WTC11 (cell line): ENCODE measurements at regions not wholly inside any gene's neighbourhood (a gene's known extent, or its start where the extent isn't known, plus 50 kb on each side); places are given as distances from the start of the nearest gene placed in this dataset.

Source experiments
- ATAC-seq: fragments of 200-7000 bp; cut with Tn5 transposase; 2 replicates; pipeline ENCODE4 v1.10.0; 2021; ENCODE audit warnings: mild to moderate bottlenecking, moderate library complexity
- CTCF ChIA-PET: fragments of 300-600 bp; sonication (Branson Sonifier 250); formaldehyde crosslinking; loops from one replicate; lab custom pipeline; 2021; ENCODE audit warnings: antibody characterized with exemption; lab: Charles Lee
- POLR2A ChIA-PET: fragments of 350-600 bp; sonication (Branson Sonifier 250); formaldehyde crosslinking; loops from one replicate; lab custom pipeline; 2021; ENCODE audit warnings: antibody characterized with exemption; lab: Charles Lee
- DNase-seq: peaks from one replicate; pipeline ENCODE4 v3.0.0; 2021; ENCODE audit warnings: low spot score
- H3K27ac Mint-ChIP-seq: 2 replicates; pipeline ENCODE4 v1.8.0; 2021; ENCODE audit warnings: mixed read lengths
- H3K27me3 Mint-ChIP-seq: 2 replicates; pipeline ENCODE4 v1.8.0; 2021; ENCODE audit warnings: low read depth, mild to moderate bottlenecking, moderate library complexity, mixed read lengths
- H3K36me3 Mint-ChIP-seq: 2 replicates; pipeline ENCODE4 v1.8.0; 2021; ENCODE audit warnings: mixed read lengths
- H3K4me1 Mint-ChIP-seq: 2 replicates; pipeline ENCODE4 v1.8.0; 2022; ENCODE audit warnings: mixed read lengths
- H3K4me3 Mint-ChIP-seq: 2 replicates; pipeline ENCODE4 v1.8.0; 2021; ENCODE audit warnings: mild to moderate bottlenecking, moderate library complexity, mixed read lengths
- H3K9me3 Mint-ChIP-seq: 2 replicates; pipeline ENCODE4 v1.8.0; 2021; ENCODE audit warnings: mixed read lengths
- ELF4 ChIP-seq: sonication (generic); formaldehyde crosslinking; IDR thresholded peaks from 2 replicates; pipeline ENCODE4 v1.8.1; 2022; ENCODE audit warnings: low read depth, mild to moderate bottlenecking, moderate library complexity, missing genetic modification reagents
- ETV6 ChIP-seq: sonication (generic); formaldehyde crosslinking; IDR thresholded peaks from 2 replicates; pipeline ENCODE4 v1.8.1; 2022; ENCODE audit warnings: mild to moderate bottlenecking, missing genetic modification reagents
- FOXJ3 ChIP-seq: sonication (generic); formaldehyde crosslinking; IDR thresholded peaks from 2 replicates; pipeline ENCODE4 v1.9.0; 2021; ENCODE audit warnings: missing genetic modification reagents, mild to moderate bottlenecking, borderline replicate concordance
- FOXK1 ChIP-seq: sonication (generic); formaldehyde crosslinking; IDR thresholded peaks from 2 replicates; pipeline ENCODE4 v1.8.0; 2022; ENCODE audit warnings: mild to moderate bottlenecking, moderate library complexity, missing genetic modification reagents
- GABPB1 ChIP-seq: sonication (generic); formaldehyde crosslinking; IDR thresholded peaks from 2 replicates; pipeline ENCODE4 v1.8.1; 2023; ENCODE audit warnings: mild to moderate bottlenecking, missing genetic modification reagents
- GRHL2 ChIP-seq: fragments of 250-450 bp; sonication (Bioruptor Pico); IDR thresholded peaks from 2 replicates; pipeline ENCODE4 v1.8.0; 2022; ENCODE audit warnings: mild to moderate bottlenecking, moderate library complexity; ENCODE audit not compliant: insufficient replicate concordance, severe bottlenecking
- IRF1 ChIP-seq: sonication (generic); formaldehyde crosslinking; IDR thresholded peaks from 2 replicates; pipeline ENCODE4 v1.8.0; 2023; ENCODE audit warnings: missing genetic modification reagents
- IRF2 ChIP-seq: sonication (generic); formaldehyde crosslinking; IDR thresholded peaks from 2 replicates; pipeline ENCODE4 v1.8.0; 2022; ENCODE audit warnings: low read depth, missing genetic modification reagents, borderline replicate concordance
- MLX ChIP-seq: sonication (generic); formaldehyde crosslinking; IDR thresholded peaks from 2 replicates; pipeline ENCODE4 v1.8.1; 2023; ENCODE audit warnings: mild to moderate bottlenecking, missing genetic modification reagents, moderate library complexity
- NR2C2 ChIP-seq: sonication (generic); formaldehyde crosslinking; IDR thresholded peaks from 2 replicates; pipeline ENCODE4 v1.8.0; 2022; ENCODE audit warnings: mild to moderate bottlenecking, missing genetic modification reagents
- OVOL2 ChIP-seq: fragments of 250-450 bp; sonication (Bioruptor Pico); IDR thresholded peaks from 2 replicates; pipeline ENCODE4 v1.9.0; 2021; ENCODE audit warnings: mild to moderate bottlenecking, borderline replicate concordance
- PRDM15 ChIP-seq: sonication (generic); formaldehyde crosslinking; IDR thresholded peaks from 2 replicates; pipeline ENCODE4 v1.8.0; 2022; ENCODE audit warnings: missing genetic modification reagents
- SMAD3 ChIP-seq: sonication (generic); formaldehyde crosslinking; IDR thresholded peaks from 2 replicates; pipeline ENCODE4 v1.8.0; 2022; ENCODE audit warnings: missing genetic modification reagents, mild to moderate bottlenecking, borderline replicate concordance
- SMAD4 ChIP-seq: sonication (generic); formaldehyde crosslinking; IDR thresholded peaks from 2 replicates; pipeline ENCODE4 v1.8.0; 2022; ENCODE audit warnings: mild to moderate bottlenecking, missing genetic modification reagents
- TCF7 ChIP-seq: sonication (generic); formaldehyde crosslinking; IDR thresholded peaks from 2 replicates; pipeline ENCODE4 v1.8.0; 2022; ENCODE audit warnings: mild to moderate bottlenecking, low read depth, missing genetic modification reagents, moderate library complexity
- TP53 ChIP-seq: sonication (generic); formaldehyde crosslinking; IDR thresholded peaks from 2 replicates; pipeline ENCODE4 v1.8.1; 2023; ENCODE audit warnings: mild to moderate bottlenecking, missing genetic modification reagents
- ZBTB43 ChIP-seq: sonication (generic); formaldehyde crosslinking; IDR thresholded peaks from 2 replicates; pipeline ENCODE4 v1.8.1; 2023; ENCODE audit warnings: mild to moderate bottlenecking, missing genetic modification reagents
- ZNF263 ChIP-seq: sonication (generic); formaldehyde crosslinking; IDR thresholded peaks from 2 replicates; pipeline ENCODE4 v1.8.1; 2022; ENCODE audit warnings: low read depth, mild to moderate bottlenecking, moderate library complexity, missing genetic modification reagents
- ZNF396 ChIP-seq: fragments of 250-450 bp; sonication (Bioruptor Pico); IDR thresholded peaks from 2 replicates; pipeline ENCODE4 v1.8.0; 2021; ENCODE audit warnings: mild to moderate bottlenecking, moderate library complexity, borderline replicate concordance
- TF ChIP-seq, protein P1 (sequence below): sonication (generic); formaldehyde crosslinking; IDR thresholded peaks from 2 replicates; pipeline ENCODE4 v1.8.0; 2022; ENCODE audit warnings: mild to moderate bottlenecking, missing genetic modification reagents
- TF ChIP-seq, protein P2 (sequence below): sonication (generic); formaldehyde crosslinking; IDR thresholded peaks from 2 replicates; pipeline ENCODE4 v1.8.1; 2022; ENCODE audit warnings: mild to moderate bottlenecking, missing genetic modification reagents, moderate library complexity, borderline replicate concordance

DNA sequence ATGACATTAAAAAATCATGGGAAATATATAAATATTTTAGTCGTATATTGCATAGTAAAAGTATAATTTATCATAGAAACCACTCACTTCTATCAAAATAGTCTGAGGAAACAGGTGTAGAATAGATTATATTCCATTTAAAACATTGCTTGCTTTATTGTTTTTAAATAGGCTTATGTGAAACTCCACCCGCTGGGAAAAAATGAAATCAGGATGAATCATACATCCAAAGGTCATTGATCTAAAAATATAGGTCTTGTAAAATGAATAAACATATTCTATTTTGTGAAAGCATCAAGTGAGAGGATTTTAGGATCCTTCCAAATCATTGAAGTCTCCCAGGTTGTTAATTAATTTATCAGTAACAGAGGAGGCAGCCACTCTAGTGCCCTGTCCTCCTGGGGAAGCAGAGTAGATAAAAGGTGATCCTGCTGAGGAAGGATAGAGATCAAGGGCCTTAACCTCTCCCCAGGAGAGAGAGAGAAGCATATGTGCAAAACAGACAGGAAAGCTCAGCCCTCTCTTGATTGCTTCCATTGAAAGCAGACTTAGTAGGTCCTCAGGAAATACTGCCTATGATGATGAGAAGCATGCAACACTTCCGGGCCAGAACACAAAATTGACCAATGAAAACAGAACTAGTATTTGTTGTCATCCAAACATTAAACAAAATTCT lies 96.8 kb upstream of the MAP9 start (continued):
- TF ChIP-seq TCF7 (CRISPR knock-in tag) (no peak), GRHL2 (no peak)

- no peaks in the 10 kb centered on the region for H3K36me3 Mint-ChIP-seq
- CTCF ChIA-PET, result no interaction called here
- ATAC-seq (no peak), DNase-seq (no peak)
- no peaks in the 10 kb centered on the region for H3K9me3 Mint-ChIP-seq
- no peak overlapping the region for H3K4me3 Mint-ChIP-seq
- H3K4me1 Mint-ChIP-seq, result 0 out of 2 replicates have a peak, but pooled peaks cover 7% of the 10 kb centered on the region
- H3K27ac Mint-ChIP-seq, result no peak overlapping the region
- H3K27me3 Mint-ChIP-seq, result no peaks in the 10 kb centered on the region; the same call in 1 of the 2 replicates
- TF ChIP-seq GRHL2 (no peak), ETV6 (CRISPR knock-in tag) (no peak), IRF1 (no peak), ELF4 (no peak)
- POLR2A ChIA-PET, result no interaction called here
These were observed 91.5 kb upstream of the MAP9 start for GRCh38 chr4:155468282-155468681.

DNA sequence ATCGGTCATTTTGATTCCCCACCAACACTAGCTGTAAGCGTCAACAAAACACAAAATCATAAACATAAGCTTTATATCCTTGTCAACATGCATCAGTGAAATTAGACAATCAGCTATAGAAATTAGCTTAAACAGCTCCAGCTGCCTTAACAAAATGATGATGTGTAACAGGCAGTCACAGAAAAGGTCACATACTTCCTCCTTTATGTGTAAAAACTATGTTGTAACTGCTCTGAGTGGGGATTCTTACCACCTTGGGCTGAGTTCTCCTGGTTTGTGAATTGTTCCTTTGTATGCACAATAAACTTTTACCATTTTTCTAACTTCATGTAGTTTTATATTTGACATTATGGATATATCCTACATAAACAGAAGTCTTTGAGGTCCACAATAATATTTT lies 73.9 kb upstream of the MAP9 start:
- H3K4me1 Mint-ChIP-seq, result peaks cover 5% of the 10 kb centered on the region
- CTCF ChIA-PET, result no interaction called here
- ATAC-seq (no peak), DNase-seq (no peak)
- no peaks in the 10 kb centered on the region for H3K27me3 Mint-ChIP-seq
- no peaks in the 10 kb centered on the region for H3K9me3 Mint-ChIP-seq
- POLR2A ChIA-PET, result no interaction called here
- no peak overlapping the region for H3K4me3 Mint-ChIP-seq
- no peak for TF ChIP-seq TCF7 (CRISPR knock-in tag)
- no peak for TF ChIP-seq ZBTB43 (CRISPR knock-in tag)
- no peak for TF ChIP-seq ZNF396 (CRISPR knock-in tag)
- TF ChIP-seq OVOL2 (CRISPR knock-in tag), result no peak
- no peak overlapping the region for H3K27ac Mint-ChIP-seq
- no peaks in the 10 kb centered on the region for H3K36me3 Mint-ChIP-seq

GRCh38 chr4:155445306-155445705 lies 68.5 kb upstream of the MAP9 start:
- Mint-ChIP-seq H3K27me3 (peaks cover 37% of the 10 kb centered on the region), H3K9me3 (no peaks in the 10 kb centered on the region), H3K4me1 (peaks cover 12% of the 10 kb centered on the region), H3K4me3 (no peak overlapping the region), H3K36me3 (no peaks in the 10 kb centered on the region), H3K27ac (no peak overlapping the region)
- ChIA-PET CTCF (no interaction called here), POLR2A (no interaction called here)
- no peak for ATAC-seq
- no peak for DNase-seq
- TF ChIP-seq FOXJ3 (CRISPR knock-in tag), result no peak
- TF ChIP-seq NR2C2 (CRISPR knock-in tag), result no peak
- TF ChIP-seq GABPB1, result no peak
- no peak for TF ChIP-seq IRF2 (CRISPR knock-in tag)
- no peak for TF ChIP-seq SMAD3
- TF ChIP-seq TP53 (CRISPR knock-in tag), result no peak
- no peak for TF ChIP-seq FOXK1 (CRISPR knock-in tag)
- TF ChIP-seq MLX (CRISPR knock-in tag), result no peak
- TF ChIP-seq, protein P1, sequence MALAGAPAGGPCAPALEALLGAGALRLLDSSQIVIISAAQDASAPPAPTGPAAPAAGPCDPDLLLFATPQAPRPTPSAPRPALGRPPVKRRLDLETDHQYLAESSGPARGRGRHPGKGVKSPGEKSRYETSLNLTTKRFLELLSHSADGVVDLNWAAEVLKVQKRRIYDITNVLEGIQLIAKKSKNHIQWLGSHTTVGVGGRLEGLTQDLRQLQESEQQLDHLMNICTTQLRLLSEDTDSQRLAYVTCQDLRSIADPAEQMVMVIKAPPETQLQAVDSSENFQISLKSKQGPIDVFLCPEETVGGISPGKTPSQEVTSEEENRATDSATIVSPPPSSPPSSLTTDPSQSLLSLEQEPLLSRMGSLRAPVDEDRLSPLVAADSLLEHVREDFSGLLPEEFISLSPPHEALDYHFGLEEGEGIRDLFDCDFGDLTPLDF (CRISPR knock-in tag), result no peak
- TF ChIP-seq ZNF263 (CRISPR knock-in tag), result no peak
- no peak for TF ChIP-seq SMAD4 (CRISPR knock-in tag)
- no peak for TF ChIP-seq PRDM15
- TF ChIP-seq, protein P2, sequence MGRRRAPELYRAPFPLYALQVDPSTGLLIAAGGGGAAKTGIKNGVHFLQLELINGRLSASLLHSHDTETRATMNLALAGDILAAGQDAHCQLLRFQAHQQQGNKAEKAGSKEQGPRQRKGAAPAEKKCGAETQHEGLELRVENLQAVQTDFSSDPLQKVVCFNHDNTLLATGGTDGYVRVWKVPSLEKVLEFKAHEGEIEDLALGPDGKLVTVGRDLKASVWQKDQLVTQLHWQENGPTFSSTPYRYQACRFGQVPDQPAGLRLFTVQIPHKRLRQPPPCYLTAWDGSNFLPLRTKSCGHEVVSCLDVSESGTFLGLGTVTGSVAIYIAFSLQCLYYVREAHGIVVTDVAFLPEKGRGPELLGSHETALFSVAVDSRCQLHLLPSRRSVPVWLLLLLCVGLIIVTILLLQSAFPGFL (CRISPR knock-in tag), result no peak
